Uterus (tissue), 2 donors: ENCODE measurements at regions not wholly inside any gene's neighbourhood (a gene's known extent, or its start where the extent isn't known, plus 50 kb on each side); places are given as distances from the start of the nearest gene placed in this dataset.

Source experiments
- POLR2A ChIP-seq, 2 donors: fragments of 450-650 bp; IDR thresholded peaks; one replicate each; pipeline ENCODE4 v1.6.1; 2016; ENCODE audit warnings: antibody characterized with exemption in 2 of 2, mild to moderate bottlenecking in 1 of 2, moderate library complexity in 1 of 2
- TF ChIP-seq, protein P1 (sequence below), 4 experiments: fragments of 200-600 bp in 2 of 4; fragments of 450-650 bp in 2 of 4; sonication (generic) in 2 of 4; IDR thresholded peaks; one replicate each; pipeline ENCODE4 v1.5.1; 2016 to 2019; ENCODE audit warnings: antibody characterized with exemption in 4 of 4, mild to moderate bottlenecking in 2 of 4, moderate library complexity in 1 of 4

GRCh38 chr11:27945348-27945747 lies 162.6 kb downstream of the KIF18A start:
- TF ChIP-seq, protein P1, sequence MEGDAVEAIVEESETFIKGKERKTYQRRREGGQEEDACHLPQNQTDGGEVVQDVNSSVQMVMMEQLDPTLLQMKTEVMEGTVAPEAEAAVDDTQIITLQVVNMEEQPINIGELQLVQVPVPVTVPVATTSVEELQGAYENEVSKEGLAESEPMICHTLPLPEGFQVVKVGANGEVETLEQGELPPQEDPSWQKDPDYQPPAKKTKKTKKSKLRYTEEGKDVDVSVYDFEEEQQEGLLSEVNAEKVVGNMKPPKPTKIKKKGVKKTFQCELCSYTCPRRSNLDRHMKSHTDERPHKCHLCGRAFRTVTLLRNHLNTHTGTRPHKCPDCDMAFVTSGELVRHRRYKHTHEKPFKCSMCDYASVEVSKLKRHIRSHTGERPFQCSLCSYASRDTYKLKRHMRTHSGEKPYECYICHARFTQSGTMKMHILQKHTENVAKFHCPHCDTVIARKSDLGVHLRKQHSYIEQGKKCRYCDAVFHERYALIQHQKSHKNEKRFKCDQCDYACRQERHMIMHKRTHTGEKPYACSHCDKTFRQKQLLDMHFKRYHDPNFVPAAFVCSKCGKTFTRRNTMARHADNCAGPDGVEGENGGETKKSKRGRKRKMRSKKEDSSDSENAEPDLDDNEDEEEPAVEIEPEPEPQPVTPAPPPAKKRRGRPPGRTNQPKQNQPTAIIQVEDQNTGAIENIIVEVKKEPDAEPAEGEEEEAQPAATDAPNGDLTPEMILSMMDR (IDR thresholded peaks at IDR 0.05) = no peak
- TF ChIP-seq POLR2A (IDR thresholded peaks at IDR 0.05) = no peak
